ENCODE measurements at regions not wholly inside any gene's neighbourhood (a gene's known extent, or its start where the extent isn't known, plus 50 kb on each side); places are given as distances from the start of the nearest gene placed in this dataset.

DNA sequence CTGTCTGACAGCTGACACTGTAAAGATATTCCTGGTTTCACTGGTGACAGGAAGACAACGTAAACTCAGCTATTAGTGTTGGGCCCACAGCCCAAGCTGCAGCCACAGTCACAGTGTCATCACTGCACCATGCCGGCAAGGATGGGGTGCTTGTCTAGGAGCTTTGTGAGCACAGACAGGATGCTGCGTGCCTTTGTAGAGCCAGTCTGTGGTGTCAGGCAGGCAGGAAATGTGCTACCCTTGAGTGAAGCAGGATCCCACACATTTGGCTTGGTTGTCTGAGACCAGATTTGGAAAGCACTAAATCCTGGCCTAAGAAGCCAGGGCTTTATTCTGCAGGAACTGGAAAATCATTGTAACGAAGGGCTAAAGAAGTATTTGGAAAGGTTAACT lies 121.6 kb upstream of the ADAMTS16 start:
- no peaks in the 10 kb centered on the region for H3K36me3 ChIP-seq (ENCODE audit: insufficient read depth, low read length)
- no peaks in the 10 kb centered on the region for H3K4me1 ChIP-seq (ENCODE audit: control insufficient read depth, insufficient read depth, low read length, unreplicated experiment)
- H3K27ac ChIP-seq (ENCODE audit: low read depth, low read length) = no peak overlapping the region
- H3K4me3 ChIP-seq (ENCODE audit: low read depth, low read length) = no peak overlapping the region
- H2AFZ ChIP-seq (ENCODE audit: low read length, unreplicated experiment) = no peak overlapping the region
- no peaks in the 10 kb centered on the region for H3K27me3 ChIP-seq (ENCODE audit: insufficient read depth, low read length)
- H3K79me2 ChIP-seq (ENCODE audit: control insufficient read depth, insufficient read depth, low read length, unreplicated experiment) = no peaks in the 10 kb centered on the region

DNA sequence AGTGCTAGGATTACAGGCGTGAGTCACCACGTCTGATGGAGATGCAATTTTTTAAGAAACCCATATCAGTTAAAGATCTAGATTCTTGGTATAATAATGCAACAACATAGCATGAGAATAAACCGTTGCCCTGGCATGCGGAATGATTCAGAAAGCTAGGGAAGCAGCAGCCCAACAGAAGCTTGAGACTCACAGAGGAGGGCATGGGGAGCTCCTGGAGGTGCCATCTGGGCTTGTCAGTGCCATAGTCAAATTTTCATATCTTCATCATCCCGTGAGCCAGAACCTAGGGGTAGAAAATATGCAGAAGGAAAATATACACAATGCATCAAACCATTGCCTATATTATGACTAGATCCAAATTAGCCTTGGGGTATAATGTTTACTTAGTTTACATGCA lies 118.7 kb upstream of the ADAMTS16 start:
- no peak overlapping the region for H3K27ac ChIP-seq (ENCODE audit: low read depth, low read length)
- no peak overlapping the region for H2AFZ ChIP-seq (ENCODE audit: low read length, unreplicated experiment)
- H3K36me3 ChIP-seq (ENCODE audit: insufficient read depth, low read length) = no peaks in the 10 kb centered on the region
- no peak overlapping the region for H3K4me3 ChIP-seq (ENCODE audit: low read depth, low read length)
- no peaks in the 10 kb centered on the region for H3K79me2 ChIP-seq (ENCODE audit: control insufficient read depth, insufficient read depth, low read length, unreplicated experiment)
- no peaks in the 10 kb centered on the region for H3K27me3 ChIP-seq (ENCODE audit: insufficient read depth, low read length)
- H3K4me1 ChIP-seq (ENCODE audit: control insufficient read depth, insufficient read depth, low read length, unreplicated experiment) = no peaks in the 10 kb centered on the region

DNA sequence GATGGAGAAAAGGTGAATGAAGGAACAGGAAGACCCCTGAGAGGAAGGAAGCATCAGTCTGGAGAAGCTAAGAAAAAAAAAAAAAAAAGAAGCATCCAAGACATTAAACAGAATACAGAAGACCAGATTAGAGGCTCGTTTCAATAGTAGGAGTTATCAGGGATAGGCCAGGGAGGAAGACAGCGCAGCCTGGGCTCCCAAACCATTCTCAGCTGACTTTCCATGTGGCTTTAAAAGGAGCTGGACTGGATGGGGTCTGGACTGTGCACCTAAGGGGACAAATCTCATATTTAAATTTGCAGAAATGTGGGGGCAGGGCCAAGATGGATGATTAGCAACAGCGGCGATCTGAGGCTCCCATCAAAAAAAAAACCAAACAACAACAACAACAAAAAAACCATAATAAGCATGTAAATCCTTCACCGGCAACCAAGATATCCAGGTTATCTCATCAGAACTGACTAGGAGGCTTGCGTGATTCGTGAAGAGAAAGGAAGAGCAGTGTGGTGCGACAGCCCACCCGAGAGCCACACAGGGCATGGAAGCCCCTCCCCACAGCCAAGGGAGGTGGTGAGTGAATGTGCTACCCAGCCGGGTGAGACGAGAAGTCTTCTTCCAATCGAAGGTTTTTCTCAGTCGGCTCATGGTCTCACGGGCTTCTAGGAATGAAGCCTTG lies 114.9 kb upstream of the ADAMTS16 start:
- no peak overlapping the region for H2AFZ ChIP-seq (ENCODE audit: low read length, unreplicated experiment)
- H3K36me3 ChIP-seq (ENCODE audit: insufficient read depth, low read length) = no peaks in the 10 kb centered on the region
- H3K79me2 ChIP-seq (ENCODE audit: control insufficient read depth, insufficient read depth, low read length, unreplicated experiment) = no peaks in the 10 kb centered on the region
- 0 out of 2 replicates have a peak overlapping the region, but pooled peaks have one; percentile 12 for H3K4me3 ChIP-seq (ENCODE audit: low read depth, low read length)
- no peaks in the 10 kb centered on the region for H3K4me1 ChIP-seq (ENCODE audit: control insufficient read depth, insufficient read depth, low read length, unreplicated experiment)
- H3K27ac ChIP-seq (ENCODE audit: low read depth, low read length) = no peak overlapping the region
- no peaks in the 10 kb centered on the region for H3K27me3 ChIP-seq (ENCODE audit: insufficient read depth, low read length)

DNA sequence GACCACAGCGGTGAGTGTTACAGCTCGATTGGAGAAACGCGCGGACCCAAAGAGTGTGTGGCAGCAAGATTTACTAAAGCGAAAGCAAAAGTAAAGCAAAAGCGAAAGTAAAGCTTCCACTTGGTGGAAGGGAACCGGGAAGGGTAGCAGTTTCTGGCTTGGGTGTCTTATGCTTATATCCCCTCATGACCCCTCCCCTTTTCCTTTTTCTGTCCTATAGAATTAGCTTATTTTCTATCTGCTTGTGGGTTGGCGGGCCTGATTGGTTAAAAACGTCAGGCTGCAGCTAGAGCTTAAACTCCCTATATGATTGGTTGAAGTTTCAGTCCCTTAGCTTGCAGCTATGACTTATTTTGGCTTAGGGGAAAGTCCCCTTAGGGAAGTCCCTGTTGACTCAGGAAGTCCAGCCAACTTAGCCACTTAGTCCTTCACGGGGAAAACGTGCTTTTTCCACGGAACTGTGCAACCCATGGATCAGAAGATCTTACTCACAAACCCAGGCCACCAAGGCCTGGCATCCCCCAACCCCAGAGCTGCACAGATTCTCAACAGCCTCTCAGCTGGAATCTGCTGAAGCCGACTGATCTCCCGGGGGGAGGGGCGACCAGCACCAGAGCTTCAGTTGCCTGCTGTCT lies 114.2 kb upstream of the ADAMTS16 start:
- Histone ChIP-seq H3K4me3 (ENCODE audit: low read depth, low read length) (no peak overlapping the region), H3K27ac (ENCODE audit: low read depth, low read length) (no peak overlapping the region), H3K27me3 (ENCODE audit: insufficient read depth, low read length) (no peaks in the 10 kb centered on the region), H3K4me1 (ENCODE audit: control insufficient read depth, insufficient read depth, low read length, unreplicated experiment) (no peaks in the 10 kb centered on the region), H2AFZ (ENCODE audit: low read length, unreplicated experiment) (no peak overlapping the region), H3K79me2 (ENCODE audit: control insufficient read depth, insufficient read depth, low read length, unreplicated experiment) (no peaks in the 10 kb centered on the region), H3K36me3 (ENCODE audit: insufficient read depth, low read length) (no peaks in the 10 kb centered on the region)

DNA sequence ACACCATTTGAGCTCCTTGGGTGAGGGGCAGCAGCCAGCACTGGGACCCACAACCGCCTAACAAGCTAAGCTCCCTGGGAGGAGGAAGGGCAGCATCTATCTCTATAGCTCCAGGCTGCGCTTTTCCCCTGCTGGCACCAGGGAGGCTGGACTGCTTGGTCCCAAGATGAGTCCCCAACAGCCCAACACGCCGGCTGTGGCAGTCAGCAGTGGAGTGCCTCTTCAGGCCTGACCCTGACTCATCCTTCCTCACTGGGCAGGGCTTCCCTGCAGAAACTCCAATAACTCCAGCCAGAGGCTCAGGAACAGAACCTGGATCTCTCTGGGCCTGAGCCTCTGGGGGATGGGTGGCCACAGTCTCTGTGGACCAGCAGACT lies 113.7 kb upstream of the ADAMTS16 start:
- H3K36me3 ChIP-seq (ENCODE audit: insufficient read depth, low read length) = no peaks in the 10 kb centered on the region
- H3K27ac ChIP-seq (ENCODE audit: low read depth, low read length) = no peak overlapping the region
- H3K4me1 ChIP-seq (ENCODE audit: control insufficient read depth, insufficient read depth, low read length, unreplicated experiment) = no peaks in the 10 kb centered on the region
- H3K27me3 ChIP-seq (ENCODE audit: insufficient read depth, low read length) = no peaks in the 10 kb centered on the region
- H2AFZ ChIP-seq (ENCODE audit: low read length, unreplicated experiment) = no peak overlapping the region
- no peaks in the 10 kb centered on the region for H3K79me2 ChIP-seq (ENCODE audit: control insufficient read depth, insufficient read depth, low read length, unreplicated experiment)
- no peak overlapping the region for H3K4me3 ChIP-seq (ENCODE audit: low read depth, low read length)

DNA sequence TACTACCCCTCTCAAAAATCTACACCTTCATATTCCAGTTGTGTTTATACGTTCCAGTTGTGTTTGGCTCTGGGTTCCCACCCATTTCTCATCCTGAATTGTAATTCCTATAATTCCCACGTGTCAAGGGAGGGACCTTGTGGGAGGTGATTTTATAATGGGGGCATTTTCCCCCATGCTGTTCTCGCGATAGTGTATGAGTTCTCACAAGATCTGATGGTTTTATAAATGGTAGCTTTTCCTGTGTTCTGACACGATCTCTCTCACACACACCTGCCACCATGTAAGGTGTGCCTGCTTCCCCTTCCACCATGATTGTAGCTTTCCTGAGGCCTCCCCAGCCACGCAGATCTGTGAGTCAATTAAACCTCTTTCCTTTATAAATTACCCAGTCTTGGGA lies 108.5 kb upstream of the ADAMTS16 start:
- no peaks in the 10 kb centered on the region for H3K27me3 ChIP-seq (ENCODE audit: insufficient read depth, low read length)
- no peak overlapping the region for H3K4me3 ChIP-seq (ENCODE audit: low read depth, low read length)
- no peak overlapping the region for H3K27ac ChIP-seq (ENCODE audit: low read depth, low read length)
- H2AFZ ChIP-seq (ENCODE audit: low read length, unreplicated experiment) = no peak overlapping the region
- no peaks in the 10 kb centered on the region for H3K4me1 ChIP-seq (ENCODE audit: control insufficient read depth, insufficient read depth, low read length, unreplicated experiment)
- no peaks in the 10 kb centered on the region for H3K36me3 ChIP-seq (ENCODE audit: insufficient read depth, low read length)
- no peaks in the 10 kb centered on the region for H3K79me2 ChIP-seq (ENCODE audit: control insufficient read depth, insufficient read depth, low read length, unreplicated experiment)

DNA sequence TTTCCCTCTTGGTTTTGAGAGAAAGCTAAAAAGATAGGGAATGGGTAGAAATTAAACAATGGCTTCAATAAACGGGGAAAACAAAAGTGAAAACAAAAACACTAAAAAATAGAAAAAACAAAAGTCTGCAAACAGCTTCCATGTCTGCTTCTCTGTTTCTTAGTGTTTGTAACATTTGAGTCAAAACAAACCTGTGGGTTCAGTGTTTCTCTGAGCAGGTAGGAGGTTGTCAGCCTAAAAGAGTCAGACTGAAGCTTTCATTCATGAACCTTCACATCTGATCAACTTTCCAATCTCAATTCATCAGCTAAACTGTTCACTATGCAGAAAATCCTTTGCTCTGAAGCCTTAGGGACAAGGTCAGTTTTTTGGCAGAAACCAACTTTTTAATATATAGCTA lies 102.5 kb upstream of the ADAMTS16 start:
- no peaks in the 10 kb centered on the region for H3K4me1 ChIP-seq (ENCODE audit: control insufficient read depth, insufficient read depth, low read length, unreplicated experiment)

DNA sequence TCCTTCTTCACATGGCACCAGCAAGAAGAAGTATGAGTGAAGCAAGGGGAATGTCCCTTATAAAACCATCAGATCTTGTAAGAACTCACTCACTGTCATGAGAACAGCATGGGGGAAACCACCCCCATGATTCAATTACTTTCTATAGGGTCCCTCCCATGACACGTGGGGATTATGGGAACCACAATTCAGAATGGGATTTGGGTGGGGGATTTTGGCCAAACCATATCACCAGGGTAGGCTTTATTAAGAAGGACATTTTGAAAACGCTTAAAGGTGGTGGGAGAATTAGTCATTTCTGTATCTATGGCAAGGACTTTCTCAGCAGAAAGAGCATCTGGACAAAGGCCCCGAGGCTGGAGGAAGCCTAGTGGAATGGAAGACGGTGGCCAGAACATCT lies 100.2 kb upstream of the ADAMTS16 start:
- no peaks in the 10 kb centered on the region for H3K27me3 ChIP-seq (ENCODE audit: insufficient read depth, low read length)
- H3K27ac ChIP-seq (ENCODE audit: low read depth, low read length) = no peak overlapping the region
- no peak overlapping the region for H2AFZ ChIP-seq (ENCODE audit: low read length, unreplicated experiment)

More for the DNA sequence above, 102.5 kb upstream of the ADAMTS16 start:
- no peaks in the 10 kb centered on the region for H3K79me2 ChIP-seq (ENCODE audit: control insufficient read depth, insufficient read depth, low read length, unreplicated experiment)
- H3K27me3 ChIP-seq (ENCODE audit: insufficient read depth, low read length) = no peaks in the 10 kb centered on the region
- H3K27ac ChIP-seq (ENCODE audit: low read depth, low read length) = no peak overlapping the region
- H3K36me3 ChIP-seq (ENCODE audit: insufficient read depth, low read length) = no peaks in the 10 kb centered on the region
- H3K4me3 ChIP-seq (ENCODE audit: low read depth, low read length) = no peak overlapping the region
- no peak overlapping the region for H2AFZ ChIP-seq (ENCODE audit: low read length, unreplicated experiment)

DNA sequence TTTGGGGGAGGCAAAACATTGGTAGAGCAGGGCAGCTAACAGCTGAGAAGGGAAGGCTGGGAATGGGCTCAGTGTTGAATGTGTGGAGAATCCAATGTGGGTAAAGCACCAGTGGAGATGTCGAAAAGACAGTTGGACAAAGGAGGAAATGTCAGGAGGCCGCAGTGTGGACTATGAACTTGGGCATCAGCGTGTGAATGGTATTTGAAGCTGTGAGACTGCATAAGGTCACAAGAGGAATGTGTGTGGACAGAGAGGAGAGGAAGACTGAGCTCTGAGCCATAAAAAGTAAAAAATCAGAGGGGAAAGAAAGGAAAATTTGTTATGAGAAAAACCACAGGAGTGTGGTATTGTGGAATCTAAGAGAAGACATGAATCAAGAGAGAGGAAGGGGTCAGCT lies 99.4 kb upstream of the ADAMTS16 start:
- no peaks in the 10 kb centered on the region for H3K79me2 ChIP-seq (ENCODE audit: control insufficient read depth, insufficient read depth, low read length, unreplicated experiment)
- no peaks in the 10 kb centered on the region for H3K36me3 ChIP-seq (ENCODE audit: insufficient read depth, low read length)
- no peak overlapping the region for H3K27ac ChIP-seq (ENCODE audit: low read depth, low read length)
- H3K27me3 ChIP-seq (ENCODE audit: insufficient read depth, low read length) = no peaks in the 10 kb centered on the region
- no peak overlapping the region for H2AFZ ChIP-seq (ENCODE audit: low read length, unreplicated experiment)
- H3K4me1 ChIP-seq (ENCODE audit: control insufficient read depth, insufficient read depth, low read length, unreplicated experiment) = no peaks in the 10 kb centered on the region
- no peak overlapping the region for H3K4me3 ChIP-seq (ENCODE audit: low read depth, low read length)

More for the DNA sequence above, 100.2 kb upstream of the ADAMTS16 start:
- Histone ChIP-seq H3K4me3 (ENCODE audit: low read depth, low read length) (no peak overlapping the region), H3K36me3 (ENCODE audit: insufficient read depth, low read length) (no peaks in the 10 kb centered on the region), H3K4me1 (ENCODE audit: control insufficient read depth, insufficient read depth, low read length, unreplicated experiment) (no peaks in the 10 kb centered on the region), H3K79me2 (ENCODE audit: control insufficient read depth, insufficient read depth, low read length, unreplicated experiment) (no peaks in the 10 kb centered on the region)

DNA sequence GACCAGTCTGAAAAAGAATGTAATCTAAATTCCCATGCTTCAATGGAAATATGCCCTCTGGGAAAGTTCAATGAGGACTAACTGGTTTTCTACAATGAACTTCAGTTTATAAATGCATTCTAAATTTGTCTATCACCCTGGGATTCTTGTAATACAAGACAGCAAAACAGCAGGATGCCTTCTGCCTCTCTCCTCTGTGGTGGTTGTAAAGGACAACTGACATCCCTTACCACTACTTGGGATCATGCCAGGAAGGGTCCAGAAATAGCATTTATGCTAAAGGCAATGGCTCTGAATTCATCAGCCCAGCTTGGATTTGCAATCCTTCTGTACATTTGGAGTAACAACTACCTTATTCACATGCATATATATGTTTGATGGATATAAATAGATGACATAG lies 97.3 kb upstream of the ADAMTS16 start:
- Histone ChIP-seq H3K27me3 (ENCODE audit: insufficient read depth, low read length) (no peaks in the 10 kb centered on the region), H3K4me3 (ENCODE audit: low read depth, low read length) (no peak overlapping the region), H3K79me2 (ENCODE audit: control insufficient read depth, insufficient read depth, low read length, unreplicated experiment) (no peaks in the 10 kb centered on the region), H3K4me1 (ENCODE audit: control insufficient read depth, insufficient read depth, low read length, unreplicated experiment) (no peaks in the 10 kb centered on the region), H3K36me3 (ENCODE audit: insufficient read depth, low read length) (no peaks in the 10 kb centered on the region), H3K27ac (ENCODE audit: low read depth, low read length) (no peak overlapping the region), H2AFZ (ENCODE audit: low read length, unreplicated experiment) (no peak overlapping the region)

DNA sequence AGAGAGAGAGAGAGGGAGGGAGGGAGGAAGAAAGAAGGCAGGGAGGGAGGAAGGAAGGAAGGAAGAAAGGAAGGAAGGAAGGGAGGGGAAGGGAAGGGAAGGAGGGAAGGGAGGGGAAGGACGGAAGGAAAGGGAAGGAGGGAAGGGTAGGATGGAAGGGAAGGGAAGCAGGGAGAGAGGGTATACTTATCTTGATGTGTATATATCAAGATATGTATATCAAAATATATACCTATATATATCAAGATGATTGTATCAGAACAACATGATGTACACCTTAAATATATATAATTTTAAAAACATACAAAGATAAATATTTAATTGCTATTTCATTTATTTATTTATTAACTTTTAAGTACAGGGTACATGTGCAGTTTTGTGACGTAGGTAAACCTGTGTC lies 96.8 kb upstream of the ADAMTS16 start:
- H3K4me1 ChIP-seq (ENCODE audit: control insufficient read depth, insufficient read depth, low read length, unreplicated experiment) = no peaks in the 10 kb centered on the region
- no peaks in the 10 kb centered on the region for H3K79me2 ChIP-seq (ENCODE audit: control insufficient read depth, insufficient read depth, low read length, unreplicated experiment)
- H3K27me3 ChIP-seq (ENCODE audit: insufficient read depth, low read length) = no peaks in the 10 kb centered on the region
- H3K36me3 ChIP-seq (ENCODE audit: insufficient read depth, low read length) = no peaks in the 10 kb centered on the region
- H3K4me3 ChIP-seq (ENCODE audit: low read depth, low read length) = no peak overlapping the region
- H2AFZ ChIP-seq (ENCODE audit: low read length, unreplicated experiment) = no peak overlapping the region
- H3K27ac ChIP-seq (ENCODE audit: low read depth, low read length) = no peak overlapping the region

Measured in ACC112 (cell line).